ENCODE measurements at regions not wholly inside any gene's neighbourhood (a gene's known extent, or its start where the extent isn't known, plus 50 kb on each side); places are given as distances from the start of the nearest gene placed in this dataset.
"Not testable (repeated sequence)": the region's sequence is repeated elsewhere in the genome, so short reads cannot be mapped to it uniquely, and the experiment has no call there.

- DNase-seq (ENCODE audit: low read depth): no peak
These were observed 135.2 kb upstream of the SALL1 start for GRCh38 chr16:51286272-51286671.

DNA sequence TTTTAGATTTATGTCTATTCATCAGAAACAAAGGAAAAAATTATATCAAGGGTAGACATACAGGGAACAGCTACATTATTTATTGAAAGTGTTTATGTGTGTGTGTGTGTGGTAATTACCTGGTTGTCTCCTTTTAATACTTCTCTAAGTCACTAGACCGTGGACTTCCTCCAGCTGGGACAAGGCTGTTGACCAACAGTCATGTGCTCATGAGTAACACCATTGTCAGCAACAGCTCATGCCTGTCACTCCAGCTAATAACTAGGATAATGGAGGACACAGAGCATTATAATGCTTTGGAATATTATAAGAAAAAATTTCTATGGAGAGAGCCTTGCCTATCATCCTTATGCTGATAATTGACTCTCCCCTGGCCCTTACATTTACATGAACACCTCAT is 125.3 kb upstream of the SALL1 start:
- no peak for DNase-seq (ENCODE audit: low read depth)

GRCh38 chr16:51272420-51272819 is 121.3 kb upstream of the SALL1 start:
- no peak for DNase-seq (ENCODE audit: low read depth)

DNA sequence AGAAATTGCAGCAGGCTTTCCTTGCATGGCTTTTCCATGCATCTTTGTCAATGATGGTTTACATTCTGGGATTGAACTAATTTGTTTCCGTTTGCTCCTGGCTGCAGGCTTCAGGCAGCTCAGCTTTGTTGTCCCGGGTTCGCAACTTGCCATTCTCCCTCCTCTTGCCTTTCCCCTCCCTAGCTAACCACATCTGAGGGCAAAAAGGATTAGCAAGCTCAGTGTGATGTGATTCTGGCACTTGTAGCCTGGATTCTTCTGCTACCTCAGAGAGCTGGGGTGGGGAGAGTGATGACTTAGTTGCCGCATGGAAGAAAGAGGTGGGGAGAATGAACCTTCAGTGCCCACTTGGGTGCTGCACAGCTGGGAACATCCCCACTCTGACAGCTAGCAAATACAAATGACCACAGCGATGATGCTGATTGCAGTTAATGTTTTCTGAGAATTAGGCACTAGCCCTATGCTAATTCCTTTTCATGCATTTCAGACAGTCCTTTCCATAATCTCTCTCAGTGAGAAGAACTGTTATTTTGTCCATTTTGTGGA is 120.2 kb upstream of the SALL1 start:
- no peak for DNase-seq (ENCODE audit: low read depth)

DNA sequence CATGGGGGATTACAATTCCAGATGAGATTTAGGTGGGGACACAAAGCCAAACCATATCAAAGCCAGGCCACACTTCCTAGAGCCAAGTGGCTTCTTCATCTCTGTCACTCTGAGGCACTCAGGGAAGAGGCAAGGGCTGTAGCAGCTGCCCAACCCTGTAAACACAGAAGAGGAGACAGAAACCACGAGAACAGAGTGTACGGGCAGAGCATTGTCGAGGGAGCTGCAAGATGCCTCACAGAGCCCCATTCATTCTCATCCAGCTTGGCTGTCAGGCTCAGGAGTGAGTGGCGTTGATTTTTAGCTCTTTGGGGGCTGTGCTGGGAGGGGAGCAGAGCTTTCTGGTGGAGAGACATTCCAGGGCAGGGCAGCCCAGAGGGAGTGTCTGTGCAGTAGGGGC is 117.2 kb upstream of the SALL1 start:
- DNase-seq (ENCODE audit: low read depth): no peak

GRCh38 chr16:51267681-51268080 is 116.6 kb upstream of the SALL1 start:
- DNase-seq (ENCODE audit: low read depth): no peak

- DNase-seq (ENCODE audit: low read depth): no peak
These were observed 111.4 kb upstream of the SALL1 start for GRCh38 chr16:51262428-51262827.

GRCh38 chr16:51261919-51262318 is 110.8 kb upstream of the SALL1 start:
- DNase-seq (ENCODE audit: low read depth): no peak

DNA sequence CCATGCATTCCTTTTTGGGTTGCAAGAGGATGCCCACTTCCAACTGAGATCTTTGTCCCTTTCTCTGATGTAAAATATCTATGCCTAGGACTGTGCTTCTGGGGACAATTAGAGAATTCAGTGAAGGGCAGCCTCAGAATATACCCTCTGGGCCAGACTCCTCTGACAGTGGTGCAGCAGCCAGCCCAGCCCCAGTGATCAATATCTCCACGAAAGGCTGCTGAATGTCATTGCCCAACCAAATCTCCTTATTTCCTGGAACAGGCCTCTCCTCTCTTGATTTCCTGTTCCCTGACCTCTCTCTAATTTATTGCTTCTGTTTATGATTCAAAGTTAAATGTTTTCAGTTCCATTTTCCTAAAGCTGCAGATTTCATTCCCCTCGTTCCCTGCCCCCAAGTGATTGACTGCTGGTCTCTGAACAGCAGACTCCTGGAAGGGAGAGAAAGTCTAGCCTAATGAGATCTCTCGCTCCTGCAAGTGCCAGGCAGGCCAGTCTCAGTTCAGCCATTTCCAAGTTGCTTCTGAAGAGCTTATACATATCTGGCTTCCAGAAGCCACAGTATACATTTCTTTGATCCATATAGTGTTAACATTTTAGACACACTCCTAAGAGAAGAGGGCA is 104.4 kb upstream of the SALL1 start:
- no peak for DNase-seq (ENCODE audit: low read depth)

DNA sequence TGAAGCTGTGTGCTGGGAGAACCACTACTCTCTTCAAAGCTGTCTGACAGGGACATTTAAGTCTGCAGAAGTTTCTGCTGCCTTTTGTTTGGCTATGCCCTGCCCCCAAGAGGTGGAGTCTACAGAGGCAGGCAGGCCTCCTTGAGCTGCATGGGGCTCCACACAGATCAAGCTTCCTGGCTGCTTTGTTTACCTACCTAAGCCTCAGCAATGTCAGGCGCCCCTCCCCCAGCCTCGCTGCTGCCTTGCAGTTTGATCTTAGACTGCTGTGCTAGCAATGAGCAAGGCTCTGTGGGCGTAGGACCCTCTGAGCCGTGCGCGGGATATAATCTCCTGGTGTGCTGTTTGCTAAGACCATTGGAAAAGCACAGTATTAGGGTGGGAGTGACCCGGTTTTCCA is 103.3 kb upstream of the SALL1 start:
- not testable (repeated sequence) for DNase-seq (ENCODE audit: low read depth)

- no peak for DNase-seq (ENCODE audit: low read depth)
These were observed 97.1 kb upstream of the SALL1 start for GRCh38 chr16:51248217-51248616.

DNA sequence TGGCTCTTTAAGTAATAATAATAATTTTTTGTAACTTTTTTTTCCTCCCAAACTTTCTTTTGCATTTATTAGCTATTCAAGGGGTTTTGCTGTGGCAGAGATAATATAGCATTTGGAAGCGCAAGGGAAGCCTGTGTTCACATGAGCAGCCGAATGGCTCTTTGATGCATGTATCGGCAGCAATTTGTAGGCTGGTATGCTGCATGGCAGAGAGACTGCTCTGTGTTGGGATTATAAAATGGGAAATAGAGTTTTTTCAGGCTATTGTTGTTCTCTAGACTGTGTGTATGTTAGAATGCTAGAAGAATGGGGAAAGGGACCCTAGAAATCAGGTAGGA is 94.6 kb upstream of the SALL1 start:
- DNase-seq (ENCODE audit: low read depth): no peak

- DNase-seq (ENCODE audit: low read depth): no peak
These were observed 94.0 kb upstream of the SALL1 start for GRCh38 chr16:51244887-51245657.

- DNase-seq (ENCODE audit: low read depth): no peak
These were observed 92.9 kb upstream of the SALL1 start for GRCh38 chr16:51243936-51244436.

DNA sequence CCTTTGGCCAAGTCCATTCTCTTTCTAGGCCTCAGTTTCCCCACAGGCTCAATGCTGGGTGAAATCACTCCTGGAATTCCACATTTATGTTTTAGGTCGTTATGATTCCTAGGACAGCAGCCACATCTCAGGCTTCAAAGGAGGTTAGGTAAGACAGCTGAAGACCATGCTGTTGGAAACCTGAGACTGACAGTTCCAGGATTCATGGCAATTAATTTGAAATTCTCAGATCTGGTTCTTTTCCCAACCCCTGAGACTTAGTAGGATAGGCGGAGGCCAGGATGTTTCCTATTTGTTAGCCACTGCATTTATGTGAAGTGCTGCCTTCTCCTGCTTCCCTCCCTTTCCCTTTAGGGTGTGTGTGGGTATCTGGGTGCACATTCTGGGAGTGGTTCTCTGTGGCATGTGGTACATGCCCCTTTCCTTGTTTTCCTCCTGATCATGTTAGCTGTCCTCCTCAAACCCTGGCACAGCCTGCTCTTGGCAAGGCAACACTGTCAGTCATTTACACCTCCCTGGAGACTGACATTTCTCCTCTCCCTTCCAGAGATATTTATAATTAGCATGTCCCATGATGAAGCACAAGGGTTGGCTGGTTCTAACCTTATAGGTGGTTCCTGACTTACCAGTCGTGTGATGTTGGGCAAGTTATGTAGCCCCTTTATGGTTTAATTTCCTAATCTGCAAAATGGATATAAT is 91.4 kb upstream of the SALL1 start:
- no peak for DNase-seq (ENCODE audit: low read depth)

DNA sequence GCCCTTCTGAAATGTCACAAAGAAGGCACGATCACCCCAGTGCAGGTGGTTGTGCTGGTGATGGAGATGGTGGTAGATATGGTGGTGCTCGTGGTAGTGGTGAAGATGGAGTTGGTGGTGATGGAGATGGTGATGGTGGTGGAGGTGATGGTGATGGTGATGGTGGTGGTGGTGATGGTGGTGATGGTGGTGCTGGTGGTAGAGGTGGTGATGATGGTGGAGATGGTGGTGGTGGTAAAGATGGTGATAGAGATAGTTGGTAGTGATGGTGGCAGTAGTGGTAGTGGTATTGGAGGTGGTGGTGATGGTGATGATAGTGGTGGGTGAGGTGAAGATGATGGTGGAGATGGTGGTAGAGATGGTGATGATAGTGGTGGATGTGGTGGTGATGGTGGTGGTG is 88.1 kb upstream of the SALL1 start:
- DNase-seq (ENCODE audit: low read depth): no peak

- no peak for DNase-seq (ENCODE audit: low read depth)
These were observed 86.8 kb upstream of the SALL1 start for GRCh38 chr16:51237861-51238378.

GRCh38 chr16:51237207-51237606 is 86.1 kb upstream of the SALL1 start:
- DNase-seq (ENCODE audit: low read depth): no peak

DNA sequence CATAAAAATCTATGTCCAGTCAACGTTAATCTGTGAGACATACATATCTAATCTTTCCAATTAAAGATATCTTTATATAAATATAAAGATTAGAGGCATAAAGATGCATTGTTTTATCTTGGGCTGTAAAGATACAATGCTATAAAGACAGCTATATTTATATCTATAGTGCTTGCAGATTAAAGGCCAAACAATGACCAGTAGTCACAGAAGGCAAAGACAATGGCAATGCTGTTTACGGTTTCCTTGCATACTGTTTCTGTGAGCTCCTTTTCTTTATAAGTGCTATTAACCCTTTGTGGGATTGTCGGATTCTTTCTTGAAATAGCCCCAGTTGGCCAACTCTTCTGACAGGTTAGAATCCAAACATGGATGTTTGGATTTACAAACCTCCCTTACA is 85.5 kb upstream of the SALL1 start:
- no peak for DNase-seq (ENCODE audit: low read depth)

GRCh38 chr16:51231702-51232101 is 80.6 kb upstream of the SALL1 start:
- DNase-seq (ENCODE audit: low read depth): no peak

- DNase-seq (ENCODE audit: low read depth): not testable (repeated sequence)
These were observed 79.0 kb upstream of the SALL1 start for GRCh38 chr16:51230035-51230434.

DNA sequence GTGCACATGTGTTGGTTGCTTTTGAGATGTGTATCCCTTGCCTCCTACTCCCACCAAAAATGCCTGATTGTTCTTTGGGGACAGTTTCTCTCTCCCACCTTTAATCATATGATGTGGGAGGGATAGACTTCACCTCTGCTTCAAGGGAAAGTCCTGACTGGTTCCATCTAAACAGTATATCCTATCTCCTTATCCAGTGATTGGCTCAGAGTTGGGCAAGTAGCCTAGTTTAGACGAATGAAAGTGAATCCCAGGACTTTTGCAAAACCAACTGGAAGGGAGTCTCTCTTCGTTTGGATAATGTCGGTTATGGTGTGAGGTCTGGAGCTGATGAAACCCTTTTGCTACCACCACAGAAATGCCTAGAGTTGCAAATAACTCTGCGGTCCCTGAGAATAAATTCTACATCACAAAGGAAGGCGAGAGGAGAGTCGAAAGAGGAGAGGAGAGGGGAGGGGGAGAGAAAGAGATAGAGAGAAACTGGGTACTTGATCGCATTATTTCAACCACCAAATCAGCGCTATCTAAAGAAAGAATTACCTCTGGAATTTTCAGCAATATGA is 77.1 kb upstream of the SALL1 start:
- DNase-seq (ENCODE audit: low read depth): no peak

Measured in myocyte (in vitro differentiated cells).